ENCODE measurements at regions not wholly inside any gene's neighbourhood (a gene's known extent, or its start where the extent isn't known, plus 50 kb on each side); places are given as distances from the start of the nearest gene placed in this dataset.
"Not testable (repeated sequence)": the region's sequence is repeated elsewhere in the genome, so short reads cannot be mapped to it uniquely, and the experiment has no call there.

- no peak for DNase-seq
Observed at GRCh38 chr11:119586181-119586580, 142.8 kb downstream of the NECTIN1 start.

- DNase-seq: no peak
Observed at GRCh38 chr11:119585043-119585781, 143.8 kb downstream of the NECTIN1 start.

GRCh38 chr11:119584193-119585042 lies 144.6 kb downstream of the NECTIN1 start:
- DNase-seq: no peak

- no peak for DNase-seq
Observed at GRCh38 chr11:119583585-119583984, 145.4 kb downstream of the NECTIN1 start.

GRCh38 chr11:119581396-119581795 lies 147.6 kb downstream of the NECTIN1 start:
- not testable (repeated sequence) for DNase-seq

- DNase-seq: no peak
Observed at GRCh38 chr11:119580751-119581150, 148.2 kb downstream of the NECTIN1 start.

- no peak for DNase-seq
Observed at GRCh38 chr11:119580081-119580480, 148.9 kb downstream of the NECTIN1 start.

- no peak for DNase-seq
Observed at GRCh38 chr11:119578521-119579191, 150.3 kb downstream of the NECTIN1 start.

GRCh38 chr11:119573858-119574257 lies 150.9 kb upstream of the THY1 start:
- DNase-seq: peak; percentile 45

GRCh38 chr11:119572481-119573424 lies 149.8 kb upstream of the THY1 start:
- DNase-seq: no peak

GRCh38 chr11:119571311-119571710 lies 148.3 kb upstream of the THY1 start:
- DNase-seq: no peak

GRCh38 chr11:119567688-119568582 lies 145.0 kb upstream of the THY1 start:
- no peak for DNase-seq

- no peak for DNase-seq
Observed at GRCh38 chr11:119566319-119566718, 143.3 kb upstream of the THY1 start.

- DNase-seq: not testable (repeated sequence)
Observed at GRCh38 chr11:119565693-119566092, 142.7 kb upstream of the THY1 start.

- DNase-seq: no peak
Observed at GRCh38 chr11:119560961-119561360, 138.0 kb upstream of the THY1 start.

GRCh38 chr11:119560291-119560690 lies 137.3 kb upstream of the THY1 start:
- no peak for DNase-seq

GRCh38 chr11:119552106-119552485 lies 129.1 kb upstream of the THY1 start:
- no peak for DNase-seq

GRCh38 chr11:119551420-119552105 lies 128.6 kb upstream of the THY1 start:
- DNase-seq: no peak

- DNase-seq: no peak
Observed at GRCh38 chr11:119550053-119550752, 127.2 kb upstream of the THY1 start.

GRCh38 chr11:119547511-119547910 lies 124.5 kb upstream of the THY1 start:
- no peak for DNase-seq

Data from SIG-M5 (cell line).